ENCODE measurements at regions not wholly inside any gene's neighbourhood (a gene's known extent, or its start where the extent isn't known, plus 50 kb on each side); places are given as distances from the start of the nearest gene placed in this dataset.
"Not testable (repeated sequence)": the region's sequence is repeated elsewhere in the genome, so short reads cannot be mapped to it uniquely, and the experiment has no call there.

DNA sequence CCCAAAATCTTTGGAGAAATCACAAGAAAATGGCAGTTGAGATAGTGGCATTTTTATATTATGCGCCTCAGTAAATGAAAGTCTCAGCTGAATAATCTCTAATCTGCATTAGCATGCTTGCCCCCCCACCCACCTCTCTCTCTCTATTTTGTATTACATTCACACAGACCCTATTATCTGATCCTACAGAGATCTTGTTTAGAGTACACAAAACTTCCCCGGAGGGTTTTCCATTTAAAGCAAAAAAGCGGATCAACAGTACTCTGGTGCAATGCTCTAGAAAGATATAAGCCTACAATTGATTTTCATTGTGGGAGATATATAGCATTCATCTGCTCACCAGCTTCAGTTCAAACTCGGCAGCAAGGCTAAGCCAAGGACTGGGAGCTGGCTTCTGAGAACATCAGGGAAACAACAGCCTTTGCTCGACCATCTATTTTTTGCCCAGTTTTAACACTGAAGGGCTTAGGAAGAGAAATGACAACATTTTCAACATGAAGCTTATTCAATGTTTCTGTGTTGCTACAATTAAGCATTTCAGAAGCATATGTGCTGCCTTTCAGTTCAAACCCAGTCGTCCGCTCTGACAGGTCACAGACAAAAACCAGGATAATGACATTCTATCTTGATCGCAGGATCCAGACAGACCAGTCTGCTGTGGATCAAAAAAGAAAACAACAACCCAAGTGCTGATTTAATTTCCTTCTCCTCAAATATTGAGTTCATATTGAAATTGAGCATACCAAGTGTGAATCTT is 137.6 kb upstream of the ATXN1 start:
- H3K27ac Mint-ChIP-seq = no peak overlapping the region
- H3K4me1 Mint-ChIP-seq (ENCODE audit: low read depth) = no peaks in the 10 kb centered on the region

DNA sequence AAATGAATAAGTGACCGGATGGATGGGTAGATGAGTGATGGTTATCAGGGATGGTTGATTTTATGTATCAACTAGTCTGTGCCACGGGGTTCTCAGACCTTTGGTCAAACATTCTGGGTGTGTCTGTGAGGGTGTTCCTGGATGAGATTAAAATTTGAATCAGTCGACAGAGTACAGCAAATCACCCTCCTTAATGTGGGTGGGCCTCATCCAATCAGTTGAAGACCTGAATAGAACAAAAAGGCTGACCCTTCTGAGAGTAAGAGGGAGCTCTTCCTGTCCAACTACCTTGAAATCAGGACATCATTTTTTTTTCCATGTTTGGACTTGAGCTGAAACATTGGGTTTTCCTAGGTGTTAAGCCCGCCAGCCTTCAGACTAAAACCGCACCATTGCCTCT is 136.4 kb upstream of the ATXN1 start:
- Mint-ChIP-seq H3K4me1 (ENCODE audit: low read depth) (no peaks in the 10 kb centered on the region), H3K36me3 (ENCODE audit: low read depth) (no peaks in the 10 kb centered on the region), H3K4me3 (no peak overlapping the region)

More for the DNA sequence above, 137.6 kb upstream of the ATXN1 start:
- Mint-ChIP-seq H3K4me3 (no peak overlapping the region), H3K9me3 (peaks cover 4% of the 10 kb centered on the region), H3K27me3 (peaks cover 31% of the 10 kb centered on the region), H3K36me3 (ENCODE audit: low read depth) (no peaks in the 10 kb centered on the region)

DNA sequence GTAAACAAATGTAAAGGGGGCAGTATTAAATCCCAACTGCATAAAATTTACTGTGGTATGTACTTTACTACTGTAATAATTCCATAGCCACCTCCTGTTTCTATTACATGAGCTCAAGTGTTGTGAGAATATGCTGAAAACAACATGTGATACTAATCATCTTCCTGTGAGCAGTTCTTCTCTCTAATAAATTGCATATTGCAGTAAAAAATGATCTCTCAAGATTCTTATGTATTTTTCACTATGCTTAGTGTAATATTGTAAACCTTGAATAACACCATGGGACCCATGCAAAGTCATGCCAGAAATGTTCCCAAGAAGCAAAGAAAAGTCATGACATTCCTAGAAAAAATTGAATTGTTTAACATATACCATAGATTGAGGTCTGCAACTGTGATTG is 133.0 kb upstream of the ATXN1 start:
- H3K27me3 Mint-ChIP-seq = peaks cover 17% of the 10 kb centered on the region
- peaks cover 4% of the 10 kb centered on the region for H3K9me3 Mint-ChIP-seq
- H3K27ac Mint-ChIP-seq = no peak overlapping the region
- no peaks in the 10 kb centered on the region for H3K36me3 Mint-ChIP-seq (ENCODE audit: low read depth)
- H3K4me1 Mint-ChIP-seq (ENCODE audit: low read depth) = no peaks in the 10 kb centered on the region
- no peak overlapping the region for H3K4me3 Mint-ChIP-seq

More for the DNA sequence above, 136.4 kb upstream of the ATXN1 start:
- no peak overlapping the region for H3K27ac Mint-ChIP-seq
- H3K9me3 Mint-ChIP-seq = peaks cover 4% of the 10 kb centered on the region
- H3K27me3 Mint-ChIP-seq = peaks cover 26% of the 10 kb centered on the region

DNA sequence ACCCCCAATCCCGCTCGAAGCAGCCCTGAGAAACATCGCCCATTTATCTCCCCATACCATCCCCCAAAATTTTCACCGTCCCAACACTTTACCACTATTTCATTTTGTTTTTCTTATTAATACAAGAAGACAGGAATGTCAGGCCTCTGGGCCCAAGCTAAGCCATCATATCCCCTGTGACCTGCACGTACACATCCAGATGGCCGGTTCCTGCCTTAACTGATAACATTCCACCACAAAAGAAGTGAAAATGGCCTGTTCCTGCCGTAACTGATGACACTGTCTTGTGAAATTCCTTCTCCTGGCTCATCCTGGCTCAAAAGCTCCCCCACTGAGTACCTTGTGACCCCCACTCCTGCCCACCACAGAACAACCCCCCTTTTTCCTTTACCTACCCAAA is 129.8 kb upstream of the ATXN1 start:
- H3K4me3 Mint-ChIP-seq = not testable (repeated sequence)

DNA sequence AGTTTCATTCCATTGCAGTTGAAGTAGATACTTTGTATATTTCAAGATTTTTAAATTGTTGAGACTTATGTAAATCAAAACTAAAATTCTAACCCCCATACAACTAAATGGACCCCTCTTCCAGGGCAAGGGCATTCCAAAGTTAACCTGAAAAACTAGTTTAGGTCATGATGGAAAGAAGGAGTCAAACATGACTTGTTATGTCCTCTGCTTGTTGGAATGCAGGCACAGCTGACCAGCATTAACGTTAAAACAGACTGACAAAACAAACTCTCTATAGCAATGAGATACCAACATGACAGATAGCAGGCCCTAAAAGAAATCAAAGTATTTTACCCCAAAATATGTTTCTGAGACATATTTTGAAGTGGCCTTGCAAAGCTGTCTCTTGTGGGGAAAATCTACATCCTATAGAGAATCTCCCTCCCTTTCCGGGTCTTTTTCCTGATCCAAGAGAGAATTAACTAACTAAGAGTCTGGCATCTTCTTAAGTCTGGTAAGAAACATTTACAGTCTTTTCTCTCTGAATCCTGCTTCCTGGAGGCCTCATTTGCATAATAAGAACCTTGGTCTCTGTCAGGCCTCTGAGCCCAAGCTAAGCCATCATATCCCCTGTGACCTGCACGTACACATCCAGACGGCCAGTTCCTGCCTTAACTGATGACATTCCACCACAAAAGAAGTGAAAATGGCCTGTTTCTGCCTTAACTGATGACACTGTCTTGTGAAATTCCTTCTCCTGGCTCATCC is 124.3 kb upstream of the ATXN1 start:
- Mint-ChIP-seq H3K4me1 (ENCODE audit: low read depth) (peaks cover 5% of the 10 kb centered on the region), H3K9me3 (no peaks in the 10 kb centered on the region), H3K4me3 (no peak overlapping the region), H3K27me3 (peaks cover 28% of the 10 kb centered on the region), H3K36me3 (ENCODE audit: low read depth) (no peaks in the 10 kb centered on the region), H3K27ac (no peak overlapping the region)

More for the DNA sequence above, 129.8 kb upstream of the ATXN1 start:
- not testable (repeated sequence) for H3K4me1 Mint-ChIP-seq (ENCODE audit: low read depth); H3K27me3 Mint-ChIP-seq; H3K9me3 Mint-ChIP-seq; H3K36me3 Mint-ChIP-seq (ENCODE audit: low read depth); H3K27ac Mint-ChIP-seq

DNA sequence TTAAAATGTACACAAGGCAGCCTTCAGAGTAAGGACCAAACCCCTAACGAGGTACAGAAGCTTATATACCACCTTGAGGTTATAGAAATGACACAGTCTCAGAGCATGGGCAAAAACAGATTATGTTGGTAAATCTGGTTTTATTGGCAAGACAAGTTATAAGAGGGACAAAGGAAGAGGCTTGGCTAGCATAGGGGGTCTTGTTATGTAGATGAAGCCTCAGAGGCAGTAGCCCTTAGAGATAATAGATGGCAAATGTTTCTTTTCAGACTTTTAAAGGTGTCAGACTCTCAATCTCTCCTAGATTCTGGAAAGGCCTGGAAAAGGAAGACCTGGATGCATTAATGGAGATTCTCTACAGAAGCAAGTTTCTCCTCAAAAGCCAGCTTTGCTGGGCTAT is 123.3 kb upstream of the ATXN1 start:
- H3K9me3 Mint-ChIP-seq = no peaks in the 10 kb centered on the region
- H3K4me1 Mint-ChIP-seq (ENCODE audit: low read depth) = peaks cover 5% of the 10 kb centered on the region
- no peak overlapping the region for H3K27ac Mint-ChIP-seq
- no peak overlapping the region for H3K4me3 Mint-ChIP-seq
- no peaks in the 10 kb centered on the region for H3K36me3 Mint-ChIP-seq (ENCODE audit: low read depth)
- H3K27me3 Mint-ChIP-seq = peaks cover 35% of the 10 kb centered on the region

DNA sequence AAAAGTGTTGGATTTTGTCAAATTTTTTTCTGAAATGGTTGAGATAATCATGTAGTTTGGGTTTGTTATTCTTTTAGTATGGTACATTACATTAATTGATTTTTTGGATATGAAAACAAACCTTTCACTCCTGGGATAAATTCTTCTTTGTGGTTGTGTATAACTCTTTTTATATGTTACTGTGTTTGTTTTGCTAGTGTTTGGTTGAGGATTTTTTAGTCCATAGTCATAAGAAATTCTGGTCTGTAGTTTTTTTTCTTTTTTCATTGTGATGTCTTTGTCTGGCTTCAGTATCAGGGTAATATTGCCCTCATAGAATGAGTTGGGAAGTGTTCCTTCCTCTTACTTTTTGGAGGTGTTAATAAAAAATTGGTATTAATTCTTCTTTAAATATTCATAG is 122.2 kb upstream of the ATXN1 start:
- no peak overlapping the region for H3K4me3 Mint-ChIP-seq
- peaks cover 5% of the 10 kb centered on the region for H3K4me1 Mint-ChIP-seq (ENCODE audit: low read depth)
- H3K9me3 Mint-ChIP-seq = peaks cover under 1% of the 10 kb centered on the region
- peaks cover 36% of the 10 kb centered on the region for H3K27me3 Mint-ChIP-seq
- no peaks in the 10 kb centered on the region for H3K36me3 Mint-ChIP-seq (ENCODE audit: low read depth)
- no peak overlapping the region for H3K27ac Mint-ChIP-seq

DNA sequence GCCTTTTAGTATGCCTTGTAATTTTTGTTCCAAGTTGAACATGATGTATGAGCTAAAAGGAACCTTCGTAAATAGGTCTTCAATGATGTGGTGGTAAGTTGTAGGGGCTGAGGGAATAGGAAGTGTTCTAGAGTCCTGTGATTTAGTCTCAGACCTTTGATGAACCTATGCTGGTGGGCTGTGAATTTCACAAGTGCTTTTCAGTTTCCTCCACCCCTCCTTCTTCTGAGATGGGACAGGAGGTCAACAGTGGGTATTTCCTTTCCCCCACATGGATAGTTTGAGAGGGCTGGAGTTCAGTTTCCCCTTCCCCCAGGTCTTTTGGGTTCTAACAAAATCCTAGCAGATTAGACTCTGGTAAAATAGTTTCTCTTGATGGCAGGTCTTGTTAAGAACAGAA is 121.0 kb upstream of the ATXN1 start:
- Mint-ChIP-seq H3K4me3 (no peak overlapping the region), H3K36me3 (ENCODE audit: low read depth) (no peaks in the 10 kb centered on the region), H3K27ac (no peak overlapping the region), H3K27me3 (peaks cover 48% of the 10 kb centered on the region), H3K4me1 (ENCODE audit: low read depth) (peaks cover 5% of the 10 kb centered on the region), H3K9me3 (peaks cover 11% of the 10 kb centered on the region)

DNA sequence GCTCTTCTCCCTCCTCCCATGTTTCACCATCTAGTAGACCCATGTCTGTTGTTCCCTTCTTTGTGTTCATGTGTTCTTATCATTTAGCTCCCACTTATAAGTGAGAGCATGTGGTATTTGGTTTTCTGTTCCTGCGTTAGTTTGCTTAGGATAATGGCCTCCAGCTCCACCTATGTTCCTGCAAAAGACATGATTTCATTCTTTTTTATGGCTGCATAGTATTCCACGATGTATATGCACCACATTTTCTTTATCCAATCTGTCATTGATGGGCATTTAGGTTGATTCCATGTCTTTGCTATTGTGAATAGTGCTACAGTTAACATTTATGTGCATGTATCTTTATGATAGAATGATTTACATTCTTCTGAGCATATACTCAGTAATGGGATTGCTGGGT is 115.6 kb upstream of the ATXN1 start:
- Mint-ChIP-seq H3K27me3 (peaks cover 46% of the 10 kb centered on the region), H3K9me3 (peaks cover 17% of the 10 kb centered on the region)
- H3K27ac Mint-ChIP-seq; H3K36me3 Mint-ChIP-seq (ENCODE audit: low read depth); H3K4me1 Mint-ChIP-seq (ENCODE audit: low read depth); H3K4me3 Mint-ChIP-seq: not testable (repeated sequence)

DNA sequence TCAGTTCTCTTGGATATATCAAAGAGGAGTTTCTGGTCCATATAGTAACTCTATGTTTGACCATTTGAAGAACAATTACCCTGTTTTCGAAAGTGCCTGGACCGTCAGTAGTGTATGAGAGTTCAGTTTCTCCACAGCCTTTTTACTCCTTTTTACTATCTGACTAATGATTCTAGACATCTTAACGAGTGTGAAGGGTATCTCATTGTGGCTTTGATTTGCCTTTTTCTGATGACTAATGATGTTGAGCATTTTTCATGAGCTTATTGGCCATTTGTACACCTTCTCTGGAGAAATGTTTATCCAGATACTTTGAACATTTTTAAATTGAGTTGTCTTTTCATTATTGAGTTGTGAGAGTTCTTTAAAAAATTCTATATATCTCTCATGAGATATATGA is 114.9 kb upstream of the ATXN1 start:
- H3K4me1 Mint-ChIP-seq (ENCODE audit: low read depth) = no peaks in the 10 kb centered on the region
- H3K36me3 Mint-ChIP-seq (ENCODE audit: low read depth) = no peaks in the 10 kb centered on the region
- no peak overlapping the region for H3K4me3 Mint-ChIP-seq
- H3K9me3 Mint-ChIP-seq = peaks cover 17% of the 10 kb centered on the region
- no peak overlapping the region for H3K27ac Mint-ChIP-seq
- peaks cover 40% of the 10 kb centered on the region for H3K27me3 Mint-ChIP-seq

DNA sequence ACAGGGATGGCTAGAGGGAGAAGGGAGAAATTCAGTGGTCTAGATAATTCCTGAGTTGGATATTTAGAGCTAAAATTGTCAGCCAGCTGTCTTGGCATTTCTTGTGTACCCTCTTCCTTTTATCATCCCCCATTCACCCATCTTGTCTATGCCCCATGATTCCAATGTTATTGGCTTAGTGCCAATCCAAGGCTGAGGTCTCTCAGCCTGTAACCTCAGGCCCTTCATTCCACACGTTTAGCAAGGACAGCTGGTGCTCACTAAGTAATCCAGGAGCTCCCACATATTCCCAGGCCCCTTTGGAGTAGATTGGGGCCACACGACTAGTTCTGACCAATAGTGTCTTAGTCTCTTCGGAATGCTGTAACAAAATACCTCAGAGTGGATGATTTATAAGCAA is 112.4 kb upstream of the ATXN1 start:
- peaks cover 17% of the 10 kb centered on the region for H3K9me3 Mint-ChIP-seq
- no peak overlapping the region for H3K4me3 Mint-ChIP-seq
- peaks cover 39% of the 10 kb centered on the region for H3K27me3 Mint-ChIP-seq
- H3K36me3 Mint-ChIP-seq (ENCODE audit: low read depth) = no peaks in the 10 kb centered on the region
- no peak overlapping the region for H3K27ac Mint-ChIP-seq
- H3K4me1 Mint-ChIP-seq (ENCODE audit: low read depth) = no peaks in the 10 kb centered on the region

DNA sequence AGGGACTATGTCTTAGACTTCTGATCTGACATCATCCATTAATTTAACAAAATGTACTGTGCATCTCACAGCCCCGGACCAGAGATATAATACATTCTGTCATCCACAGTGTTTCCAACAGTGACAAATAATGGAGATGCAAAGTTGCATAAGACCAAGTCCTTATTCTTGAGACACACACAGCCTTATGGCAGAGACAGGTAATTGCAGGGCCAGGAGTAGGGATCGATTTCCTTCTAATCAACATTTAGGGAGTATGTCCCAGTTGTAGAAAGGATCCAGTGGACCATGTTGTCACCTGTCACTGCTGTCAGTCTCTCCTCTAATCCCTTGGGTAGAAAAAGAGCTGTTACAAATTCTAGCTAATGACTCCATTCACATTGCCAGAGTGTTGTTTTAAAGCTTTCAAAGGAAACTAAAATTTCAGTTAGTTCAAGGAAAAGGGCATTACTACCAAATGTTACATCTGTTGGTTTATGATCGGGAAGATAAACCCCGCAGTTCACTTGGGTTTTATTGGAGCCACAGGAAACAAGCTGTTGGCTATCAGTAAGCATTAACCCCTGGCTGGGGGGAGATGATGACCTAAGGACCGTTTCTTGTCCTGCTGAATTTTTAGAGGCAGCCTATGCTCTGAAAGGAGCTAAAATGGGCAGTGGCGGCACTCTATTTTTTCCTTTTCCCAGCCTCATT is 111.4 kb upstream of the ATXN1 start:
- no peaks in the 10 kb centered on the region for H3K4me1 Mint-ChIP-seq (ENCODE audit: low read depth)
- H3K4me3 Mint-ChIP-seq = no peak overlapping the region

DNA sequence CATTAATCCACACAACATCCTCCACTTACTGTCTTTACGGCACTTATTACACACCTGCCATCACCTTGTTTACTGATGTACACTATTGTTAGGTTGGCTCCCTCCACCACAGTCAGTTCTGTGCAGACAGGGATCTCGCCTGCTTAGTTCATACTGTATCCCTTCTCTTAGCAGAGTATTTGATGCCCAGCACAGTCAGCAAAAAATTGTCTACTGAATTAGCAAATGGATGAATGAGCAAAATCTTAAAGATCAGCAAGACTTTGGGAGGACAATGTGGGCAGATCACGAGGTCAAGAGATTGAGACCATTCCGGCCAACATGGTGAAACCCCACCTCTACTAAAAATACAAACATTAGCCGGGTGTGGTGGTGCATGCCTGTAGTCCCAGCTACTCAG is 109.8 kb upstream of the ATXN1 start:
- Mint-ChIP-seq H3K27ac (no peak overlapping the region), H3K9me3 (no peaks in the 10 kb centered on the region), H3K27me3 (peaks cover 28% of the 10 kb centered on the region), H3K36me3 (ENCODE audit: low read depth) (no peaks in the 10 kb centered on the region), H3K4me1 (ENCODE audit: low read depth) (no peaks in the 10 kb centered on the region), H3K4me3 (no peak overlapping the region)

More for the DNA sequence above, 111.4 kb upstream of the ATXN1 start:
- peaks cover 10% of the 10 kb centered on the region for H3K9me3 Mint-ChIP-seq
- H3K27me3 Mint-ChIP-seq = peaks cover 39% of the 10 kb centered on the region
- no peak overlapping the region for H3K27ac Mint-ChIP-seq
- H3K36me3 Mint-ChIP-seq (ENCODE audit: low read depth) = no peaks in the 10 kb centered on the region

DNA sequence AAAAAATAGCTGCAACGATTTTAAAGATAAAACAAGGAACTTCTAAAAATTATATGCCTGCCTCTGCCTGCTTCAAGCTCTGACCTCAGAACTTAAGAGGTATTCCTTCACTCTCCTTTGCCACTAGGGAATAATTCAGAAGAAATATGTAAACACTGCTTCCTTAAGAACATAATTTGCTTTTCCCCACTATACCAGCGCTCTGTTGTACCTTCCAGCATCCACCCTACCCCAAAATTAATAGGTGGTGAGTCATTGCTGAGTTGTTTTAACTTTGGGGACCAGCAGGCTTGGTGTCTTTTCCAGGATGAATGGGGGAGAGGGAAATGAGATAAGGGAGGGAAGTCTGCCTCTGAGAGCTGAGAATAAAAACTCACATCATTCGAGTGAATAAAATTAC is 107.7 kb upstream of the ATXN1 start:
- H3K36me3 Mint-ChIP-seq (ENCODE audit: low read depth) = no peaks in the 10 kb centered on the region
- H3K4me3 Mint-ChIP-seq = no peak overlapping the region
- no peaks in the 10 kb centered on the region for H3K4me1 Mint-ChIP-seq (ENCODE audit: low read depth)
- no peaks in the 10 kb centered on the region for H3K9me3 Mint-ChIP-seq
- peaks cover 28% of the 10 kb centered on the region for H3K27me3 Mint-ChIP-seq
- H3K27ac Mint-ChIP-seq = no peak overlapping the region

DNA sequence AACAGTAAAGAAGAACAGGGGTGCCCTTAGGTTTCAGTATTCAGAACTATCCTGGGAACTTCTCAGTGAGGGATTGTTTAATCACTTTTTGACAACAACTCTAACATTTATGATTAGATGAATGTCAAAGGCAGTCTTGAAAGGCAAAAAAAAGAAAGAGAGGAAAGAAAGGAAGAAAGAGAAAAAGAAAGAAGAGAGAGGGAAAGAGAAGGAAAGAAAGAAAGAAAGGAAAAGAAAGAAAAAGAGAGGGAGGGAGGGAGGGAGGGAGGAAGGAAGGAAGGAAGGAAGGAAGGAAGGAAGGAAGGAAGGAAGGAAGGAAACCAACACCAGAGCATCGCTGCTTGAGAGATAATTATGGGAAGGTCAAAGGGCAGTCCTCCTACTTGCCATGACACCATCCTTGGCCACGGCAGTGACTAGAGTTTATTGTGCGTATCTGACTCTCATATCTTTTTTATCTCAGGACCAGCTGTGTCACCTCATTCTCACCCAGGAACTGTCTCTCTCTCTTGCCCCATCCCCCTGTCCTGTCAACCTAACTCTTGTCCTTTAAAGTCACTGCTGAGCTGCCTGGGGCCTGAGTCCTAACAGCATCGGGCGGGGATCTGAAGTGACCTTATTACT is 96.8 kb upstream of the ATXN1 start:
- peaks cover 13% of the 10 kb centered on the region for H3K27me3 Mint-ChIP-seq
- no peaks in the 10 kb centered on the region for H3K4me1 Mint-ChIP-seq (ENCODE audit: low read depth)
- H3K36me3 Mint-ChIP-seq (ENCODE audit: low read depth) = no peaks in the 10 kb centered on the region
- H3K27ac Mint-ChIP-seq = peak overlapping the region; percentile 21
- no peaks in the 10 kb centered on the region for H3K9me3 Mint-ChIP-seq
- no peak overlapping the region for H3K4me3 Mint-ChIP-seq

Data from stimulated activated naive CD8-positive, alpha-beta T cell treated with anti-CD3 and anti-CD28 coated beads, Interleukin-15, Interleukin-2, amounts not matched to agents 100 ng/mL and 50 ng/mL, for 24 hours (primary cell).